ENCODE measurements at regions not wholly inside any gene's neighbourhood (a gene's known extent, or its start where the extent isn't known, plus 50 kb on each side); places are given as distances from the start of the nearest gene placed in this dataset.

DNA sequence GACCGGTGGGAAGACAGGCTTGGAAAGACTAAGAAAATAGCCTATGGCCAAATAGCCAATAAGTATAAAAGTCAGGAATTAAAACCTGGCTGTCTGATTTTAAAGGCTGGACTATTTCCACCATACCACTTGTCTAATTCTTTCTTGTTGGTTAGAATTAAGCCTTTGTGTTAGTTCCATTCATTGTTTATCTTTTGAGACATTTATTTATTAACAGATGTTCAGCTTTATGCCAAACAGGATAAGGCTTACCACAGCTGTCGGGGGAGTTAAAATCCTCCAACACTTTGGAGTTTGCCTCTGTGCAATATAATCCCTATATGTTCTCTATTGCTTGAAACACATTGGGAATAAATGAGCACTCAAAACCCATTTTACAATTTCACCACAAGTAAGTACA, 208.3 kb downstream of the TMEM200A start:
- no peak for TF ChIP-seq POLR2A (IDR thresholded peaks at IDR 0.05)
- TF ChIP-seq, protein P1, sequence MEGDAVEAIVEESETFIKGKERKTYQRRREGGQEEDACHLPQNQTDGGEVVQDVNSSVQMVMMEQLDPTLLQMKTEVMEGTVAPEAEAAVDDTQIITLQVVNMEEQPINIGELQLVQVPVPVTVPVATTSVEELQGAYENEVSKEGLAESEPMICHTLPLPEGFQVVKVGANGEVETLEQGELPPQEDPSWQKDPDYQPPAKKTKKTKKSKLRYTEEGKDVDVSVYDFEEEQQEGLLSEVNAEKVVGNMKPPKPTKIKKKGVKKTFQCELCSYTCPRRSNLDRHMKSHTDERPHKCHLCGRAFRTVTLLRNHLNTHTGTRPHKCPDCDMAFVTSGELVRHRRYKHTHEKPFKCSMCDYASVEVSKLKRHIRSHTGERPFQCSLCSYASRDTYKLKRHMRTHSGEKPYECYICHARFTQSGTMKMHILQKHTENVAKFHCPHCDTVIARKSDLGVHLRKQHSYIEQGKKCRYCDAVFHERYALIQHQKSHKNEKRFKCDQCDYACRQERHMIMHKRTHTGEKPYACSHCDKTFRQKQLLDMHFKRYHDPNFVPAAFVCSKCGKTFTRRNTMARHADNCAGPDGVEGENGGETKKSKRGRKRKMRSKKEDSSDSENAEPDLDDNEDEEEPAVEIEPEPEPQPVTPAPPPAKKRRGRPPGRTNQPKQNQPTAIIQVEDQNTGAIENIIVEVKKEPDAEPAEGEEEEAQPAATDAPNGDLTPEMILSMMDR (IDR thresholded peaks at IDR 0.05): no peak
